ENCODE measurements at regions not wholly inside any gene's neighbourhood (a gene's known extent, or its start where the extent isn't known, plus 50 kb on each side); places are given as distances from the start of the nearest gene placed in this dataset.

- Histone ChIP-seq H3K36me3 (no peaks in the 10 kb centered on the region), H3K27me3 (no peaks in the 10 kb centered on the region), H3K9me3 (no peaks in the 10 kb centered on the region), H3K27ac (no peak overlapping the region), H3K4me3 (no peak overlapping the region), H3K4me1 (no peaks in the 10 kb centered on the region)
- DNase-seq (no peak), ATAC-seq (no peak)
- no peak for TF ChIP-seq CTCF (IDR thresholded peaks at IDR 0.05)
- intact Hi-C loops (cut with DNase I): no loop called here
Measured at GRCh38 chr6:169097381-169097959, 156.2 kb downstream of the THBS2 start.

- TF ChIP-seq CTCF (IDR thresholded peaks at IDR 0.05): no peak
- intact Hi-C loops (cut with DNase I): no loop called here
- Histone ChIP-seq H3K9me3 (no peaks in the 10 kb centered on the region), H3K4me1 (no peaks in the 10 kb centered on the region), H3K27me3 (no peaks in the 10 kb centered on the region), H3K4me3 (no peak overlapping the region), H3K27ac (no peak overlapping the region), H3K36me3 (no peaks in the 10 kb centered on the region)
- DNase-seq (no peak), ATAC-seq (no peak)
Measured at GRCh38 chr6:169096388-169096787, 157.3 kb downstream of the THBS2 start.

GRCh38 chr6:169095153-169095552 is 158.5 kb downstream of the THBS2 start:
- intact Hi-C loops (cut with DNase I): no loop called here
- DNase-seq (no peak), ATAC-seq (no peak)
- H3K27me3 ChIP-seq: no peaks in the 10 kb centered on the region
- no peaks in the 10 kb centered on the region for H3K4me1 ChIP-seq
- no peaks in the 10 kb centered on the region for H3K36me3 ChIP-seq
- H3K27ac ChIP-seq: no peak overlapping the region
- peaks cover 5% of the 10 kb centered on the region for H3K9me3 ChIP-seq
- no peak for TF ChIP-seq CTCF (IDR thresholded peaks at IDR 0.05)
- H3K4me3 ChIP-seq: no peak overlapping the region

GRCh38 chr6:169094552-169094950 is 159.1 kb downstream of the THBS2 start:
- DNase-seq (no peak), ATAC-seq (no peak)
- no peaks in the 10 kb centered on the region for H3K27me3 ChIP-seq
- H3K27ac ChIP-seq: no peak overlapping the region
- intact Hi-C loops (cut with DNase I): no loop called here
- peaks cover 6% of the 10 kb centered on the region for H3K9me3 ChIP-seq
- no peak for TF ChIP-seq CTCF (IDR thresholded peaks at IDR 0.05)
- no peaks in the 10 kb centered on the region for H3K4me1 ChIP-seq
- H3K36me3 ChIP-seq: no peaks in the 10 kb centered on the region
- no peak overlapping the region for H3K4me3 ChIP-seq

- DNase-seq (no peak), ATAC-seq (no peak)
- H3K9me3 ChIP-seq: peaks cover 6% of the 10 kb centered on the region
- H3K4me3 ChIP-seq: no peak overlapping the region
- TF ChIP-seq CTCF (IDR thresholded peaks at IDR 0.05): no peak
- no peaks in the 10 kb centered on the region for H3K36me3 ChIP-seq
- H3K4me1 ChIP-seq: no peaks in the 10 kb centered on the region
- no peak overlapping the region for H3K27ac ChIP-seq
- intact Hi-C loops (cut with DNase I): no loop called here
- no peaks in the 10 kb centered on the region for H3K27me3 ChIP-seq
Measured at GRCh38 chr6:169093770-169094551, 159.7 kb downstream of the THBS2 start.
